ENCODE measurements at regions not wholly inside any gene's neighbourhood (a gene's known extent, or its start where the extent isn't known, plus 50 kb on each side); places are given as distances from the start of the nearest gene placed in this dataset.
"Not testable (repeated sequence)": the region's sequence is repeated elsewhere in the genome, so short reads cannot be mapped to it uniquely, and the experiment has no call there.

- dilution Hi-C loops (cut with MboI; ENCODE audit: extremely low pct_ligation_motif_present, low sequenced_read_pairs) (no loop called here), intact Hi-C loops (cut with micrococcal nuclease) (loop anchor here (10.0 kb wide), 2 partner anchors 150 to 1470 kb away; no protein-coding TSS in a partner anchor)
- no peaks in the 10 kb centered on the region for H4K20me1 ChIP-seq (replicated peaks; ENCODE audit: control insufficient read depth, extremely low read depth, insufficient read depth, low read length)
- H3K9me1 ChIP-seq (replicated peaks; ENCODE audit: control insufficient read depth, extremely low read depth, insufficient read depth, low read length): no peaks in the 10 kb centered on the region
- TF ChIP-seq MYC (IDR thresholded peaks at IDR 0.05; ENCODE audit: low read depth, low read length) (no peak), GATA2 (IDR thresholded peaks at IDR 0.05; ENCODE audit: insufficient read depth, insufficient read length, low read depth, low read length) (no peak)
- H3K79me2 ChIP-seq (ENCODE audit: control insufficient read depth, insufficient read depth, low read length): no peaks in the 10 kb centered on the region
- peak overlapping the region; percentile 28 for H2AFZ ChIP-seq (ENCODE audit: low read depth, low read length)
- H3K4me3 ChIP-seq (replicated peaks in 1 of 3; ENCODE audit: insufficient read depth in 1 of 3, low read depth in 1 of 3, low read length in 3 of 3): no peak overlapping the region
- peaks cover 22% of the 10 kb centered on the region for H3K4me1 ChIP-seq (ENCODE audit: control insufficient read depth, extremely low read depth, insufficient read depth, low read length)
- H3K4me2 ChIP-seq (ENCODE audit: insufficient read depth, low read length): no peak overlapping the region
- no peak overlapping the region for H3K9ac ChIP-seq (replicated peaks; ENCODE audit: extremely low read depth, insufficient read depth, low read length)
- FAIRE-seq (no peak), DNase-seq (ENCODE audit: low read depth, low spot score) (peak; percentile 5)
- H3K27me3 ChIP-seq (ENCODE audit: control insufficient read depth in 2 of 2, insufficient read depth in 2 of 2, low read length in 2 of 2): no peaks in the 10 kb centered on the region
- no peak overlapping the region for H3K27ac ChIP-seq (ENCODE audit: insufficient read depth, low read depth, low read length)
- CTCF ChIA-PET: no interaction called here
- POLR2A ChIA-PET: no interaction called here
- no peaks in the 10 kb centered on the region for H3K36me3 ChIP-seq (ENCODE audit: control insufficient read depth in 2 of 2, extremely low read depth in 1 of 2, insufficient read depth in 2 of 2, low read length in 2 of 2)
- H3K9me3 ChIP-seq (replicated peaks; ENCODE audit: control insufficient read depth, insufficient read depth, low read length): no peaks in the 10 kb centered on the region
- no TSS peak for BruUV-seq (replicated peaks)
These were observed 422.8 kb upstream of the PABPC4L start for GRCh38 chr4:134624365-134624764.

GRCh38 chr4:134622626-134623575 is 421.3 kb upstream of the PABPC4L start:
- H3K9me1 ChIP-seq (replicated peaks; ENCODE audit: control insufficient read depth, extremely low read depth, insufficient read depth, low read length); H3K27me3 ChIP-seq (ENCODE audit: control insufficient read depth in 2 of 2, insufficient read depth in 2 of 2, low read length in 2 of 2); H3K79me2 ChIP-seq (ENCODE audit: control insufficient read depth, insufficient read depth, low read length); H3K36me3 ChIP-seq (ENCODE audit: control insufficient read depth in 2 of 2, extremely low read depth in 1 of 2, insufficient read depth in 2 of 2, low read length in 2 of 2); POLR2A ChIA-PET; dilution Hi-C loops (cut with MboI; ENCODE audit: extremely low pct_ligation_motif_present, low sequenced_read_pairs); FAIRE-seq; H3K9ac ChIP-seq (replicated peaks; ENCODE audit: extremely low read depth, insufficient read depth, low read length); H3K9me3 ChIP-seq (replicated peaks; ENCODE audit: control insufficient read depth, insufficient read depth, low read length); H4K20me1 ChIP-seq (replicated peaks; ENCODE audit: control insufficient read depth, extremely low read depth, insufficient read depth, low read length): not testable (repeated sequence)
- Histone ChIP-seq H3K4me3 (replicated peaks in 1 of 3; ENCODE audit: insufficient read depth in 1 of 3, low read depth in 1 of 3, low read length in 3 of 3) (peak overlapping the region in 1 of 3 experiments; percentile 33), H3K4me2 (ENCODE audit: insufficient read depth, low read length) (peak overlapping the region; percentile 78), H3K27ac (ENCODE audit: insufficient read depth, low read depth, low read length) (peak overlapping the region; percentile 81), H3K4me1 (ENCODE audit: control insufficient read depth, extremely low read depth, insufficient read depth, low read length) (peaks cover 22% of the 10 kb centered on the region), H2AFZ (ENCODE audit: low read depth, low read length) (peak overlapping the region; percentile 71)
- CTCF ChIA-PET: interaction anchor here (1.0 to 1.4 kb wide), 2 partner anchors 9 to 155 kb away, joined by 3 to 4 read pairs; no protein-coding TSS in a partner anchor
- TSS peak; percentile 80 for BruUV-seq (replicated peaks)
- DNase-seq (ENCODE audit: low read depth, low spot score): peak; percentile 66
- TF ChIP-seq JUN (IDR thresholded peaks at IDR 0.05; ENCODE audit: borderline replicate concordance, insufficient read depth, insufficient read length, low read depth) (peak; percentile 6), POLR2A (IDR thresholded peaks at IDR 0.05; ENCODE audit: low read depth, low read length) (peak; percentile 39), FOS (IDR thresholded peaks at IDR 0.05; ENCODE audit: borderline replicate concordance, insufficient read depth, low read length) (peak; percentile 62), GATA2 (IDR thresholded peaks at IDR 0.05; ENCODE audit: insufficient read depth, insufficient read length, low read depth, low read length) (peak; percentile 90)
- intact Hi-C loops (cut with micrococcal nuclease): loop anchor here (1.0 to 10.0 kb wide), 3 partner anchors 37 to 1468 kb away; no protein-coding TSS in a partner anchor
